Stimulated activated CD8-positive, alpha-beta memory T cell treated with anti-CD3 and anti-CD28 coated beads, Interleukin-7, amount 100 ng/mL, for 1 hour (primary cell): ENCODE measurements at regions not wholly inside any gene's neighbourhood (a gene's known extent, or its start where the extent isn't known, plus 50 kb on each side); places are given as distances from the start of the nearest gene placed in this dataset.

Source experiments
- DNase-seq, 2 donors: peaks; one replicate each; pipeline ENCODE4 v3.0.0-alpha.2; 2020; ENCODE audit warnings: low read depth in 2 of 2

GRCh38 chr2:225340923-225341322 is 58.6 kb upstream of the NYAP2 start:
- no peak for DNase-seq

GRCh38 chr2:225337183-225337582 is 62.3 kb upstream of the NYAP2 start:
- no peak for DNase-seq

- no peak for DNase-seq
These were observed 65.0 kb upstream of the NYAP2 start for GRCh38 chr2:225334514-225334913.

GRCh38 chr2:225328192-225328591 is 71.3 kb upstream of the NYAP2 start:
- no peak for DNase-seq

- no peak for DNase-seq
These were observed 72.5 kb upstream of the NYAP2 start for GRCh38 chr2:225326969-225327368.

- no peak for DNase-seq
These were observed 79.6 kb upstream of the NYAP2 start for GRCh38 chr2:225319872-225320271.

- no peak for DNase-seq
These were observed 81.1 kb upstream of the NYAP2 start for GRCh38 chr2:225318440-225318839.

- DNase-seq, result no peak
These were observed 82.3 kb upstream of the NYAP2 start for GRCh38 chr2:225317186-225317585.

GRCh38 chr2:225310745-225311144 is 88.8 kb upstream of the NYAP2 start:
- DNase-seq, result no peak

- no peak for DNase-seq
These were observed 90.0 kb upstream of the NYAP2 start for GRCh38 chr2:225309516-225309915.

- no peak for DNase-seq
These were observed 102.6 kb upstream of the NYAP2 start for GRCh38 chr2:225296951-225297350.

- DNase-seq, result no peak
These were observed 104.4 kb upstream of the NYAP2 start for GRCh38 chr2:225295102-225295501.

- DNase-seq, result no peak
These were observed 105.9 kb upstream of the NYAP2 start for GRCh38 chr2:225293638-225294037.

- DNase-seq, result no peak
These were observed 108.6 kb upstream of the NYAP2 start for GRCh38 chr2:225290757-225291400.

GRCh38 chr2:225289659-225290058 is 109.9 kb upstream of the NYAP2 start:
- no peak for DNase-seq

- no peak for DNase-seq
These were observed 110.5 kb upstream of the NYAP2 start for GRCh38 chr2:225288986-225289385.

- DNase-seq, result no peak
These were observed 116.4 kb upstream of the NYAP2 start for GRCh38 chr2:225282858-225283710.

GRCh38 chr2:225276207-225276606 is 123.3 kb upstream of the NYAP2 start:
- DNase-seq, result no peak

- DNase-seq, result no peak
These were observed 124.1 kb upstream of the NYAP2 start for GRCh38 chr2:225275443-225275842.

- DNase-seq, result no peak
These were observed 124.8 kb upstream of the NYAP2 start for GRCh38 chr2:225274751-225275150.

- no peak for DNase-seq
These were observed 127.3 kb upstream of the NYAP2 start for GRCh38 chr2:225272173-225272572.

- DNase-seq, result no peak
These were observed 128.6 kb upstream of the NYAP2 start for GRCh38 chr2:225270861-225271260.

GRCh38 chr2:225270053-225270452 is 129.5 kb upstream of the NYAP2 start:
- no peak for DNase-seq
